ENCODE measurements at regions not wholly inside any gene's neighbourhood (a gene's known extent, or its start where the extent isn't known, plus 50 kb on each side); places are given as distances from the start of the nearest gene placed in this dataset.

- H3K27ac ChIP-seq = no peak overlapping the region
- no peaks in the 10 kb centered on the region for H3K36me3 ChIP-seq
- H3K4me3 ChIP-seq (ENCODE audit: low read depth, low read length) = no peak overlapping the region
- TF ChIP-seq, protein P1, sequence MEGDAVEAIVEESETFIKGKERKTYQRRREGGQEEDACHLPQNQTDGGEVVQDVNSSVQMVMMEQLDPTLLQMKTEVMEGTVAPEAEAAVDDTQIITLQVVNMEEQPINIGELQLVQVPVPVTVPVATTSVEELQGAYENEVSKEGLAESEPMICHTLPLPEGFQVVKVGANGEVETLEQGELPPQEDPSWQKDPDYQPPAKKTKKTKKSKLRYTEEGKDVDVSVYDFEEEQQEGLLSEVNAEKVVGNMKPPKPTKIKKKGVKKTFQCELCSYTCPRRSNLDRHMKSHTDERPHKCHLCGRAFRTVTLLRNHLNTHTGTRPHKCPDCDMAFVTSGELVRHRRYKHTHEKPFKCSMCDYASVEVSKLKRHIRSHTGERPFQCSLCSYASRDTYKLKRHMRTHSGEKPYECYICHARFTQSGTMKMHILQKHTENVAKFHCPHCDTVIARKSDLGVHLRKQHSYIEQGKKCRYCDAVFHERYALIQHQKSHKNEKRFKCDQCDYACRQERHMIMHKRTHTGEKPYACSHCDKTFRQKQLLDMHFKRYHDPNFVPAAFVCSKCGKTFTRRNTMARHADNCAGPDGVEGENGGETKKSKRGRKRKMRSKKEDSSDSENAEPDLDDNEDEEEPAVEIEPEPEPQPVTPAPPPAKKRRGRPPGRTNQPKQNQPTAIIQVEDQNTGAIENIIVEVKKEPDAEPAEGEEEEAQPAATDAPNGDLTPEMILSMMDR (IDR thresholded peaks at IDR 0.05; ENCODE audit: low read depth, low read length) = no peak
- H3K27me3 ChIP-seq (ENCODE audit: insufficient read depth, low read depth, severe bottlenecking) = no peaks in the 10 kb centered on the region
- no peak for DNase-seq
- H3K9me3 ChIP-seq (ENCODE audit: severe bottlenecking) = peaks cover 5% of the 10 kb centered on the region
Measured at GRCh38 chr6:17182961-17183360, 81.1 kb downstream of the STMND1 start.

DNA sequence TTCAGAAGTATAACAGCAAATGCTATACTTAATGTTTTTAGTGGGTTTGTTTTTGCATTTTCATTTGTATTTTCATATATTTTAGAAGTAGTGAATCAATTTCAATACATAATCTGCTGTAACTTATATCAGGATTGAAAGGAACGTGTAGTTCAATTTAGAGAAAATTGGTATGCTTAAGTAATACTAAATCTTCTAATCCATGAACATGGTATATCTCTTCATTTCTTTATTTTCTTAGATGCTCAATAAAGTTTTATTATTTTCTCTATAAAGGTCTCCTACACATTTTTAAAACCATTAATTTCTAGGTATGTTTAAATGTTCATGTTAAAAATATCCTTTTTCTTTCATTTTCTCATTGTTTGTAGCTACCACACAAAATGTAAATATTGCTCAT is 85.1 kb downstream of the STMND1 start:
- H3K9me3 ChIP-seq (ENCODE audit: severe bottlenecking) = peaks cover 5% of the 10 kb centered on the region
- TF ChIP-seq, protein P1 (IDR thresholded peaks at IDR 0.05; ENCODE audit: low read depth, low read length) = no peak
- H3K27me3 ChIP-seq (ENCODE audit: insufficient read depth, low read depth, severe bottlenecking) = no peaks in the 10 kb centered on the region
- no peak overlapping the region for H3K27ac ChIP-seq
- no peaks in the 10 kb centered on the region for H3K36me3 ChIP-seq
- no peak for DNase-seq
- no peak overlapping the region for H3K4me3 ChIP-seq (ENCODE audit: low read depth, low read length)

GRCh38 chr6:17193106-17193775 is 87.9 kb upstream of the RBM24 start:
- Histone ChIP-seq H3K36me3 (no peaks in the 10 kb centered on the region), H3K4me3 (ENCODE audit: low read depth, low read length) (no peak overlapping the region), H3K9me3 (ENCODE audit: severe bottlenecking) (no peaks in the 10 kb centered on the region), H3K27ac (no peak overlapping the region), H3K27me3 (ENCODE audit: insufficient read depth, low read depth, severe bottlenecking) (no peaks in the 10 kb centered on the region)
- no peak for DNase-seq
- TF ChIP-seq, protein P1 (IDR thresholded peaks at IDR 0.05; ENCODE audit: low read depth, low read length) = no peak

DNA sequence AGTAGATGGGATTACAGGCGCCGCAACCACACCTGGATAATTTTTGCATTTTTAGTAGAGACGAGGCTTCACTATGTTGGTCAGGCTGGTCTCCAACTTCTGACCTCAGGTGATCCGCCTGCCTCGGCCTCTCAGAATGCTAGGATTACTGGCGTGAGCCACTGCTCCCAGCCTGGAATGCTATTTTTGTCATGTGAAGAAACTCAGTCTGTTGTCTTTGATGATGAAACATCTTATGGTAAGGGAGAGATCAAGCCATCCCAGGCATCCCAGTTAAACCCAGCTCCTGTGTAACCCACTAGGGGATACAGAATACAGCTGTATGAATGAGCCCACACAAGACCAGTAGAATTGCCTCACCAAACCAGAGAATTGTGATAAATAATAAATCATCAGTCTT is 83.6 kb upstream of the RBM24 start:
- DNase-seq = no peak
- H3K9me3 ChIP-seq (ENCODE audit: severe bottlenecking) = peaks cover 6% of the 10 kb centered on the region
- TF ChIP-seq, protein P1 (IDR thresholded peaks at IDR 0.05; ENCODE audit: low read depth, low read length) = no peak

DNA sequence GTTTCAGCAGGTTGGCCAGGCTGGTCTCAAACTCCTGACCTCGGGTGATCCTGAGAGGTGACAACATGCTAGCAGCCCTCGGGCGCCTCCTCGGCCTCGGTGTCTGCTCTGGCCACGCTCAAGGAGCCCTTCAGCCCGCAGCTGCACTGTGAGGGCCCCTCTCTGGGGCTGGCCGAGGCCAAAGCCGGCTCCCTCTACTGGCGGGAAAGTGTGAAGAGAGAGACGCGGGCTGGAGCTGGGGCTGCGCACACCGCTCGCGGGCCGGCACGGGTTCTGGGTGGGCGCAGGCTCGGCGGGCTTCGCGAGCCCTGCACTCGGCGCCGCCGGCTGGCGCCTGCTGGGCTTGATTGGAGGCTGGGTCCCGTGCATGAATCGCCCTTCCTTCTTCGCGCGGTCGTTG is 80.8 kb upstream of the RBM24 start:
- DNase-seq = peak; percentile 33
- peaks cover 7% of the 10 kb centered on the region for H3K9me3 ChIP-seq (ENCODE audit: severe bottlenecking)

More for the DNA sequence above, 83.6 kb upstream of the RBM24 start:
- H3K36me3 ChIP-seq = no peaks in the 10 kb centered on the region
- H3K27ac ChIP-seq = no peak overlapping the region
- no peak overlapping the region for H3K4me3 ChIP-seq (ENCODE audit: low read depth, low read length)
- no peaks in the 10 kb centered on the region for H3K27me3 ChIP-seq (ENCODE audit: insufficient read depth, low read depth, severe bottlenecking)

More for the DNA sequence above, 80.8 kb upstream of the RBM24 start:
- Histone ChIP-seq H3K27ac (no peak overlapping the region), H3K27me3 (ENCODE audit: insufficient read depth, low read depth, severe bottlenecking) (no peaks in the 10 kb centered on the region), H3K4me3 (ENCODE audit: low read depth, low read length) (no peak overlapping the region), H3K36me3 (no peaks in the 10 kb centered on the region)
- TF ChIP-seq, protein P1 (IDR thresholded peaks at IDR 0.05; ENCODE audit: low read depth, low read length) = peak; percentile 41
